HUDEP-2 (cell line): ENCODE measurements at regions not wholly inside any gene's neighbourhood (a gene's known extent, or its start where the extent isn't known, plus 50 kb on each side); places are given as distances from the start of the nearest gene placed in this dataset.

Source experiments
- DNase-seq, 76 experiments: peaks; one replicate each; lab custom pipeline; 2025; ENCODE audit not compliant: unreplicated experiment in 76 of 76; lab: John Stamatoyannopoulos, UW

GRCh38 chr11:69427906-69428880 lies 53.3 kb upstream of the LINC01488 start:
- DNase-seq: no peak

- no peak for DNase-seq
These were observed 51.6 kb upstream of the LINC01488 start for GRCh38 chr11:69429716-69430491.

- no peak for DNase-seq
These were observed 50.9 kb upstream of the LINC01488 start for GRCh38 chr11:69430566-69430965.

GRCh38 chr11:69431136-69431535 lies 50.3 kb upstream of the LINC01488 start:
- no peak for DNase-seq
